GM08714 (cell line): ENCODE measurements at regions not wholly inside any gene's neighbourhood (a gene's known extent, or its start where the extent isn't known, plus 50 kb on each side); places are given as distances from the start of the nearest gene placed in this dataset.

Source experiments
- H3K4me3 ChIP-seq: fragments of 200-500 bp; sonication (Bioruptor generic); 2 replicates; pipeline ENCODE4 v1.5.1; 2014; ENCODE audit warnings: mild to moderate bottlenecking, low read length, inconsistent platforms
- ZNF274 ChIP-seq: IDR thresholded peaks from 2 replicates; pipeline ENCODE4 v1.6.1; 2012; ENCODE audit warnings: mild to moderate bottlenecking, low read depth, low read length

- H3K4me3 ChIP-seq: peak overlapping the region; percentile 82; the same call in 1 of the 2 replicates
These were observed 183.2 kb downstream of the MRPL39 start for GRCh38 chr21:25424048-25424447.

GRCh38 chr21:25422610-25423608, 184.4 kb downstream of the MRPL39 start:
- peak overlapping the region; percentile 82 for H3K4me3 ChIP-seq
- no peak for TF ChIP-seq ZNF274

More at GRCh38 chr21:25424048-25424447, 183.2 kb downstream of the MRPL39 start:
- no peak for TF ChIP-seq ZNF274

GRCh38 chr21:25421321-25422028, 185.8 kb downstream of the MRPL39 start:
- H3K4me3 ChIP-seq: peak overlapping the region; percentile 62
- no peak for TF ChIP-seq ZNF274

GRCh38 chr21:25420831-25421230, 186.4 kb downstream of the MRPL39 start:
- H3K4me3 ChIP-seq: peak overlapping the region; percentile 62
- TF ChIP-seq ZNF274: no peak

- TF ChIP-seq ZNF274: no peak
- H3K4me3 ChIP-seq: no peak overlapping the region; the same call in 1 of the 2 replicates
These were observed 190.6 kb downstream of the MRPL39 start for GRCh38 chr21:25416669-25417068.

- no peak for TF ChIP-seq ZNF274
- H3K4me3 ChIP-seq: no peak overlapping the region
These were observed 195.2 kb downstream of the MRPL39 start for GRCh38 chr21:25412100-25412499.

- no peak for TF ChIP-seq ZNF274
- no peak overlapping the region for H3K4me3 ChIP-seq
These were observed 197.3 kb downstream of the MRPL39 start for GRCh38 chr21:25409978-25410377.

- H3K4me3 ChIP-seq: no peak overlapping the region
- no peak for TF ChIP-seq ZNF274
These were observed 198.6 kb downstream of the MRPL39 start for GRCh38 chr21:25408666-25409065.

GRCh38 chr21:25406887-25407579, 200.2 kb downstream of the MRPL39 start:
- no peak for TF ChIP-seq ZNF274
- no peak overlapping the region for H3K4me3 ChIP-seq

- no peak for TF ChIP-seq ZNF274
- no peak overlapping the region for H3K4me3 ChIP-seq
These were observed 201.3 kb downstream of the MRPL39 start for GRCh38 chr21:25405984-25406383.

- TF ChIP-seq ZNF274: no peak
These were observed 204.9 kb downstream of the MRPL39 start for GRCh38 chr21:25402134-25402961.

GRCh38 chr21:25400427-25400826, 206.9 kb downstream of the MRPL39 start:
- TF ChIP-seq ZNF274: no peak
- H3K4me3 ChIP-seq: no peak overlapping the region

More at GRCh38 chr21:25402134-25402961, 204.9 kb downstream of the MRPL39 start:
- H3K4me3 ChIP-seq: no peak overlapping the region

GRCh38 chr21:25398630-25399029, 208.7 kb downstream of the MRPL39 start:
- no peak overlapping the region for H3K4me3 ChIP-seq
- no peak for TF ChIP-seq ZNF274
